Caco-2 (cell line): ENCODE measurements at regions not wholly inside any gene's neighbourhood (a gene's known extent, or its start where the extent isn't known, plus 50 kb on each side); places are given as distances from the start of the nearest gene placed in this dataset.

Experiments
- BruUV-seq: library from RNA; stranded (reverse); fragments of 400-500 nt; replicated peaks from 2 replicates; lab custom pipeline; 2021; lab: Mats Ljungman, UMichigan
- CTCF ChIA-PET: fragments of 300-600 bp; sonication (Branson Sonifier 250); formaldehyde crosslinking; loops from one replicate; lab custom pipeline; 2022; ENCODE audit warnings: antibody characterized with exemption; lab: Charles Lee
- POLR2A ChIA-PET: fragments of 300-600 bp; sonication (Branson Sonifier 250); formaldehyde crosslinking; loops from one replicate; lab custom pipeline; 2022; ENCODE audit warnings: antibody characterized with exemption; lab: Charles Lee
- DNase-seq, 2 experiments: peaks; one replicate each; pipeline versions ENCODE4 v3.0.0 to v3.0.0-alpha.2; 2020 to 2022
- H3K27me3 ChIP-seq: replicated peaks from 2 replicates; pipeline ENCODE4 v1.6.0; 2011; ENCODE audit warnings: low read length; ENCODE audit not compliant: control insufficient read depth, insufficient read depth
- H3K36me3 ChIP-seq: 2 replicates; pipeline ENCODE4 v1.5.1; 2011; ENCODE audit warnings: low read length; ENCODE audit not compliant: control insufficient read depth, insufficient read depth
- H3K4me1 ChIP-seq: fragments of 250-450 bp; sonication (Bioruptor Pico); 2 replicates; pipeline ENCODE4 v1.5.1; 2020; ENCODE audit warnings: mild to moderate bottlenecking
- H3K4me3 ChIP-seq: 2 replicates; pipeline ENCODE4 v1.5.1; 2011; ENCODE audit warnings: low read depth, mild to moderate bottlenecking, control low read depth, low read length
- H3K9me3 ChIP-seq: fragments of 250-450 bp; sonication (Bioruptor Pico); 2 replicates; pipeline ENCODE4 v1.5.1; 2020; ENCODE audit warnings: mild to moderate bottlenecking, moderate library complexity
- H3K27ac Mint-ChIP-seq: one replicate; pipeline ENCODE4 v1.8.0; 2022; ENCODE audit warnings: mixed read lengths; ENCODE audit not compliant: unreplicated experiment
- H3K27me3 Mint-ChIP-seq: one replicate; pipeline ENCODE4 v1.8.0; 2022; ENCODE audit warnings: mixed read lengths; ENCODE audit not compliant: insufficient read depth, unreplicated experiment
- H3K36me3 Mint-ChIP-seq: one replicate; pipeline ENCODE4 v1.8.0; 2022; ENCODE audit warnings: mild to moderate bottlenecking, mixed read lengths; ENCODE audit not compliant: insufficient read depth, unreplicated experiment
- H3K4me1 Mint-ChIP-seq: one replicate; pipeline ENCODE4 v1.8.0; 2022; ENCODE audit warnings: low read depth, mixed read lengths; ENCODE audit not compliant: unreplicated experiment
- H3K4me3 Mint-ChIP-seq: one replicate; pipeline ENCODE4 v1.8.0; 2022; ENCODE audit warnings: mild to moderate bottlenecking, moderate library complexity, mixed read lengths; ENCODE audit not compliant: unreplicated experiment
- H3K9me3 Mint-ChIP-seq: one replicate; pipeline ENCODE4 v1.8.0; 2022; ENCODE audit warnings: mixed read lengths; ENCODE audit not compliant: unreplicated experiment
- intact Hi-C: fragments of 100-400 bp; cut with micrococcal nuclease; formaldehyde crosslinking; loops from one replicate; pipeline ENCODE4 v1.10.0; 2022; ENCODE audit not compliant: unreplicated experiment
- TF ChIP-seq, protein P1 (sequence below), 2 experiments: fragments of 200-600 bp in 1 of 2; IDR thresholded peaks; 1 replicate in 1 of 2; 2 replicates in 1 of 2; pipeline versions ENCODE4 v1.5.1 to v1.8.0; 2011 to 2022; ENCODE audit warnings: antibody characterized with exemption in 1 of 2, control low read depth in 1 of 2, inconsistent platforms in 1 of 2, low read depth in 1 of 2, low read length in 1 of 2, mild to moderate bottlenecking in 1 of 2, moderate library complexity in 1 of 2; ENCODE audit not compliant: insufficient read depth in 1 of 2, severe bottlenecking in 1 of 2, unreplicated experiment in 1 of 2

DNA sequence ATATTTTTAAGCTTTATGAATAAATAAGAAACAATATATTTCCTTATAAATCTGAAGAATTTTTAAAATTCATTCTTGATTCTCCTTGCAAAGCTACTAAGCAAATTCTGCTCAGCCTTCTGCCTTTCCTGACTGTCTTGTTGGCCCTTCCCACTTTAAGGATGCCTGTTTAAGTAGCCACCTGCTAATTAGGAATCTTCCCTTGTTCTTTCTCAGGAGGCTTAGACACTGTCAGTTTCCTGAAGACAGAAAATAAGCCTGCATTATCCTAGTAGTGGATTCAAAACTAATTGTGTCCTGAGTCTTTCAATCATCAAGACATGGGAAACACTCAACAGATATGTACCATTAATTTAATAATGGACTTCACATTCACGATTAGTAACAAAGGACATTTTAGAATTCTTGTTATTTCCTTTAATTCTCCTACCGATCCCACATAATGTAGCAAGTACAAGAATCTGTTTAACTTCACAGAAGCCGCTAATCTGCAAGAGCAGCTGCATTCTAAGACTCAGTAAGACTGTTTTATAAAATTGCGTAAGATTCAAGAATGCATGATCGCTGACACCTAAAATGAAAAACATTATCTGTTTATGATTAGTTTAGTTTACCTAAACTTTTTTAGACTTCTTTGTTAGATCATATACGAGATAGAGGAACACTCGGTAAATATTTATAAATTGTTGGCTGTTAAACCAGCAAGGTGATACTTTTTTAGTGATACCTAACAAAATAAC, 445.4 kb upstream of the DSEL start:
- Mint-ChIP-seq H3K4me1 (no peaks in the 10 kb centered on the region), H3K27me3 (no peaks in the 10 kb centered on the region), H3K4me3 (no peak overlapping the region), H3K9me3 (no peaks in the 10 kb centered on the region), H3K36me3 (no peaks in the 10 kb centered on the region), H3K27ac (no peak overlapping the region)
- TF ChIP-seq, protein P1, sequence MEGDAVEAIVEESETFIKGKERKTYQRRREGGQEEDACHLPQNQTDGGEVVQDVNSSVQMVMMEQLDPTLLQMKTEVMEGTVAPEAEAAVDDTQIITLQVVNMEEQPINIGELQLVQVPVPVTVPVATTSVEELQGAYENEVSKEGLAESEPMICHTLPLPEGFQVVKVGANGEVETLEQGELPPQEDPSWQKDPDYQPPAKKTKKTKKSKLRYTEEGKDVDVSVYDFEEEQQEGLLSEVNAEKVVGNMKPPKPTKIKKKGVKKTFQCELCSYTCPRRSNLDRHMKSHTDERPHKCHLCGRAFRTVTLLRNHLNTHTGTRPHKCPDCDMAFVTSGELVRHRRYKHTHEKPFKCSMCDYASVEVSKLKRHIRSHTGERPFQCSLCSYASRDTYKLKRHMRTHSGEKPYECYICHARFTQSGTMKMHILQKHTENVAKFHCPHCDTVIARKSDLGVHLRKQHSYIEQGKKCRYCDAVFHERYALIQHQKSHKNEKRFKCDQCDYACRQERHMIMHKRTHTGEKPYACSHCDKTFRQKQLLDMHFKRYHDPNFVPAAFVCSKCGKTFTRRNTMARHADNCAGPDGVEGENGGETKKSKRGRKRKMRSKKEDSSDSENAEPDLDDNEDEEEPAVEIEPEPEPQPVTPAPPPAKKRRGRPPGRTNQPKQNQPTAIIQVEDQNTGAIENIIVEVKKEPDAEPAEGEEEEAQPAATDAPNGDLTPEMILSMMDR (IDR thresholded peaks at IDR 0.05; ENCODE audit: insufficient read depth in 1 of 2, low read depth in 1 of 2, low read length in 1 of 2, severe bottlenecking in 1 of 2, unreplicated experiment in 1 of 2): no peak
- ChIA-PET CTCF (no interaction called here), POLR2A (no interaction called here)
- H3K27me3 ChIP-seq: no peaks in the 10 kb centered on the region
- H3K4me3 ChIP-seq: no peak overlapping the region
- BruUV-seq: no TSS peak
- H3K4me1 ChIP-seq: no peaks in the 10 kb centered on the region
- intact Hi-C loops: no loop called here
- no peaks in the 10 kb centered on the region for H3K36me3 ChIP-seq
- DNase-seq: no peak
- H3K9me3 ChIP-seq: no peaks in the 10 kb centered on the region

DNA sequence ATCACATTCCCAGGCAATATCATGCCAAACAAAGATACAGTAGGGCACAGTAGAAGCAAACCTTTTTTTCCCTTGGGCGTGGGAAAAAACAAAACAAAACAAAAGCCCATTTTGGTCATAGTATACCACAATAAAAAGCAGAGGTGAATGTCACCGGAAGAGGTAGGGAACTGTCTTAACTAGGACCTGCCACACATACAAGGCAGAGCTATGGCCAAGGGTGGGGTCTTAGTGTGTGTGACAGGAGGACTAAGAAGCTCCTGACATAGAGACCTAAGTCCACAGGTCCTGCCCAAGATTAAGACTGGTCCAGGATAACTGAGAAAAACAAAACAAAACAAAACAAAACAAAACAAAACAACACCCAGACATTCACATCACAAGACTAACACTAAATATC, 441.2 kb upstream of the DSEL start:
- H3K27me3 ChIP-seq: no peaks in the 10 kb centered on the region
- H3K4me3 Mint-ChIP-seq: no peak overlapping the region
- no peaks in the 10 kb centered on the region for H3K9me3 ChIP-seq
- no peaks in the 10 kb centered on the region for H3K27me3 Mint-ChIP-seq
- H3K4me1 ChIP-seq: no peaks in the 10 kb centered on the region
- DNase-seq: no peak
- no peaks in the 10 kb centered on the region for H3K36me3 Mint-ChIP-seq
- H3K4me3 ChIP-seq: no peak overlapping the region
- H3K36me3 ChIP-seq: no peaks in the 10 kb centered on the region
- intact Hi-C loops: no loop called here
- CTCF ChIA-PET: no interaction called here
- no peaks in the 10 kb centered on the region for H3K4me1 Mint-ChIP-seq
- TF ChIP-seq, protein P1 (IDR thresholded peaks at IDR 0.05; ENCODE audit: insufficient read depth in 1 of 2, low read depth in 1 of 2, low read length in 1 of 2, severe bottlenecking in 1 of 2, unreplicated experiment in 1 of 2): no peak
- BruUV-seq: no TSS peak
- H3K27ac Mint-ChIP-seq: no peak overlapping the region
- H3K9me3 Mint-ChIP-seq: no peaks in the 10 kb centered on the region
- POLR2A ChIA-PET: no interaction called here

DNA sequence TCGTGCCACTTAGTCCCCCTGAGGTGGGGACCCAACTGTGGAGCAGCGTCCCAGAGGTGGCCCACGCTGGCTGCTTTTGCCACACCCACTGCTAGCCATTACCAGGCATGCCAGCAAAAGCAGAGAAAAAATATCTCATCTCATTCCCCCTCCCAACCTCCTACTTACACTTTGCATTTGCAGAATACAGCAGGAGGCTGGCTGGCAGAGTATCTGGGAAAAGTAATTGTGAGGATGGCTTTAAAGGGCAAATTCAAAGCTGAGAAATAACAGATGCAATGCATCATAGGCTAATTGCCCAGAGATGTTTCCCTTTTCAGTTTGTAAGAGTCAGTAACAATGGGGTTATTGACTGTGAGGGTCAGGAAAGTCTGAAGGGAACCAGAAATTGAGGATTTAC, 438.1 kb upstream of the DSEL start:
- H3K4me1 ChIP-seq: no peaks in the 10 kb centered on the region
- H3K27me3 ChIP-seq: no peaks in the 10 kb centered on the region
- Mint-ChIP-seq H3K27me3 (peaks cover 3% of the 10 kb centered on the region), H3K4me1 (no peaks in the 10 kb centered on the region), H3K9me3 (no peaks in the 10 kb centered on the region), H3K4me3 (no peak overlapping the region), H3K27ac (no peak overlapping the region), H3K36me3 (no peaks in the 10 kb centered on the region)
- CTCF ChIA-PET: no interaction called here
- no peaks in the 10 kb centered on the region for H3K9me3 ChIP-seq
- H3K36me3 ChIP-seq: no peaks in the 10 kb centered on the region
- H3K4me3 ChIP-seq: no peak overlapping the region
- TF ChIP-seq, protein P1 (IDR thresholded peaks at IDR 0.05; ENCODE audit: insufficient read depth in 1 of 2, low read depth in 1 of 2, low read length in 1 of 2, severe bottlenecking in 1 of 2, unreplicated experiment in 1 of 2): no peak
- DNase-seq: no peak
- POLR2A ChIA-PET: no interaction called here
- intact Hi-C loops: no loop called here
- no TSS peak for BruUV-seq
